HEK293 (cell line): ENCODE measurements at regions not wholly inside any gene's neighbourhood (a gene's known extent, or its start where the extent isn't known, plus 50 kb on each side); places are given as distances from the start of the nearest gene placed in this dataset.
A peak's percentile ranks its signal among the peaks of the same experiment; 100 is the strongest.

Experiments used
- CTCF ChIA-PET: fragments of 350-600 bp; formaldehyde crosslinking; extraction: SDS; loops from one replicate; lab custom pipeline; 2021; ENCODE audit warnings: antibody characterized with exemption; lab: Yijun Ruan, JAX
- POLR2A ChIA-PET: fragments of 300-600 bp; formaldehyde crosslinking; extraction: SDS; loops from one replicate; lab custom pipeline; 2020; ENCODE audit warnings: antibody characterized with exemption, inconsistent platforms; lab: Yijun Ruan, JAX
- H3K27ac ChIP-seq: fragments of 200-500 bp; sonication (Bioruptor generic); 2 replicates; pipeline ENCODE4 v1.5.1; 2014; ENCODE audit warnings: low read depth, low read length, control low read depth, inconsistent platforms; ENCODE audit errors: extremely low read depth
- H3K36me3 ChIP-seq, 2 experiments: fragments of 200-500 bp in 1 of 2; sonication (Bioruptor generic) in 1 of 2; 1 replicate in 1 of 2; 2 replicates in 1 of 2; pipeline ENCODE4 v1.5.1; 2014 to 2017; ENCODE audit warnings: inconsistent platforms in 2 of 2, low read length in 2 of 2; ENCODE audit not compliant: control insufficient read depth in 2 of 2, insufficient read depth in 1 of 2
- H3K4me1 ChIP-seq: fragments of 200-500 bp; sonication (Bioruptor generic); 2 replicates; pipeline ENCODE4 v1.5.1; 2014; ENCODE audit warnings: mild to moderate bottlenecking, low read length, inconsistent platforms; ENCODE audit not compliant: control insufficient read depth, insufficient read depth
- H3K4me3 ChIP-seq: 2 replicates; pipeline ENCODE4 v1.5.1; 2011; ENCODE audit warnings: low read depth, mild to moderate bottlenecking, control low read depth, low read length, moderate library complexity
- H3K9me3 ChIP-seq: fragments of 200-500 bp; sonication (Bioruptor generic); 2 replicates; pipeline ENCODE4 v1.5.1; 2014; ENCODE audit warnings: low read depth, low read length, inconsistent platforms; ENCODE audit not compliant: control insufficient read depth, insufficient read depth
- GFI1B ChIP-seq: fragments of 450-650 bp; formaldehyde crosslinking; IDR thresholded peaks from 2 replicates; pipeline ENCODE4 v1.5.1; 2016; ENCODE audit warnings: missing biosample characterization, missing genetic modification characterization
- KLF8 ChIP-seq: fragments of 450-650 bp; formaldehyde crosslinking; IDR thresholded peaks from 2 replicates; pipeline ENCODE4 v1.5.1; 2016; ENCODE audit warnings: missing biosample characterization, missing genetic modification characterization
- KLF9 ChIP-seq: fragments of 450-650 bp; formaldehyde crosslinking; IDR thresholded peaks from 2 replicates; pipeline ENCODE4 v1.5.1; 2016; ENCODE audit warnings: missing biosample characterization, missing genetic modification characterization, low read depth
- PRDM1 ChIP-seq: fragments of 450-650 bp; formaldehyde crosslinking; IDR thresholded peaks from 2 replicates; pipeline ENCODE4; 2016; ENCODE audit warnings: missing biosample characterization, missing genetic modification characterization
- SETDB1 ChIP-seq: IDR thresholded peaks from one replicate; pipeline ENCODE4 v1.6.1; 2017; ENCODE audit warnings: mild to moderate bottlenecking, low read length, moderate library complexity, mixed read lengths; ENCODE audit not compliant: insufficient read length
- TRIM28 ChIP-seq: IDR thresholded peaks from 2 replicates; pipeline ENCODE4 v1.6.1; 2011; ENCODE audit warnings: low read length, control low read depth, borderline replicate concordance
- YY1 ChIP-seq: fragments of 450-650 bp; formaldehyde crosslinking; IDR thresholded peaks from 2 replicates; pipeline ENCODE4 v1.5.1; 2018; ENCODE audit warnings: missing biosample characterization, missing genetic modification characterization
- ZNF221 ChIP-seq: fragments of 450-650 bp; formaldehyde crosslinking; IDR thresholded peaks from 2 replicates; pipeline ENCODE4 v1.5.1; 2017; ENCODE audit warnings: missing biosample characterization, missing genetic modification characterization, borderline replicate concordance
- ZNF239 ChIP-seq: fragments of 450-650 bp; formaldehyde crosslinking; IDR thresholded peaks from 2 replicates; pipeline ENCODE4 v1.5.1; 2016; ENCODE audit warnings: missing biosample characterization, missing genetic modification characterization
- ZNF335 ChIP-seq: fragments of 450-650 bp; formaldehyde crosslinking; conservative IDR thresholded peaks from 2 replicates; pipeline ENCODE4 v1.5.1; 2016; ENCODE audit warnings: missing biosample characterization, missing genetic modification characterization
- ZNF555 ChIP-seq: fragments of 450-650 bp; formaldehyde crosslinking; conservative IDR thresholded peaks from 2 replicates; pipeline ENCODE4 v1.5.1; 2017; ENCODE audit warnings: missing biosample characterization, mild to moderate bottlenecking, missing genetic modification characterization, inconsistent platforms
- ZNF585B ChIP-seq: fragments of 450-650 bp; formaldehyde crosslinking; IDR thresholded peaks from 2 replicates; pipeline ENCODE4 v1.5.1; 2016; ENCODE audit warnings: missing biosample characterization, missing genetic modification characterization
- ZNF701 ChIP-seq: fragments of 450-650 bp; formaldehyde crosslinking; IDR thresholded peaks from 2 replicates; pipeline ENCODE4 v1.5.1; 2016; ENCODE audit warnings: missing biosample characterization, missing genetic modification characterization
- ZNF776 ChIP-seq: fragments of 450-650 bp; formaldehyde crosslinking; IDR thresholded peaks from 2 replicates; pipeline ENCODE4 v1.5.0; 2017; ENCODE audit warnings: missing biosample characterization, missing genetic modification characterization, borderline replicate concordance
- ZNF837 ChIP-seq: fragments of 450-650 bp; formaldehyde crosslinking; IDR thresholded peaks from 2 replicates; pipeline ENCODE4 v1.5.1; 2016; ENCODE audit warnings: missing biosample characterization, missing genetic modification characterization
- ZSCAN23 ChIP-seq: fragments of 450-650 bp; formaldehyde crosslinking; IDR thresholded peaks from 2 replicates; pipeline ENCODE4 v1.5.1; 2016; ENCODE audit warnings: missing biosample characterization, missing genetic modification characterization
- TF ChIP-seq, protein P1 (sequence below): fragments of 450-650 bp; formaldehyde crosslinking; IDR thresholded peaks from 2 replicates; pipeline ENCODE4 v1.5.1; 2017; ENCODE audit warnings: missing biosample characterization, missing genetic modification characterization
- TF ChIP-seq, protein P2 (sequence below): fragments of 450-650 bp; formaldehyde crosslinking; IDR thresholded peaks from 2 replicates; pipeline ENCODE4 v1.5.1; 2016; ENCODE audit warnings: missing biosample characterization, missing genetic modification characterization
- TF ChIP-seq, protein P3 (sequence below): fragments of 450-650 bp; formaldehyde crosslinking; IDR thresholded peaks from 2 replicates; pipeline ENCODE4 v1.5.0; 2017; ENCODE audit warnings: missing biosample characterization, missing genetic modification characterization, borderline replicate concordance
- TF ChIP-seq, protein P4 (sequence below): fragments of 450-650 bp; formaldehyde crosslinking; IDR thresholded peaks from 2 replicates; pipeline ENCODE4 v1.5.1; 2016; ENCODE audit warnings: missing biosample characterization, missing genetic modification characterization
- TF ChIP-seq, protein P5 (sequence below): fragments of 450-650 bp; formaldehyde crosslinking; IDR thresholded peaks from 2 replicates; pipeline ENCODE4 v1.5.1; 2016; ENCODE audit warnings: missing biosample characterization, missing genetic modification characterization
- TF ChIP-seq, protein P6 (sequence below): fragments of 450-650 bp; formaldehyde crosslinking; IDR thresholded peaks from 2 replicates; pipeline ENCODE4 v1.5.1; 2017; ENCODE audit warnings: missing biosample characterization, missing genetic modification characterization
- TF ChIP-seq, protein P7 (sequence below): fragments of 450-650 bp; formaldehyde crosslinking; IDR thresholded peaks from 2 replicates; pipeline ENCODE4 v1.5.1; 2016; ENCODE audit warnings: missing biosample characterization, missing genetic modification characterization

DNA sequence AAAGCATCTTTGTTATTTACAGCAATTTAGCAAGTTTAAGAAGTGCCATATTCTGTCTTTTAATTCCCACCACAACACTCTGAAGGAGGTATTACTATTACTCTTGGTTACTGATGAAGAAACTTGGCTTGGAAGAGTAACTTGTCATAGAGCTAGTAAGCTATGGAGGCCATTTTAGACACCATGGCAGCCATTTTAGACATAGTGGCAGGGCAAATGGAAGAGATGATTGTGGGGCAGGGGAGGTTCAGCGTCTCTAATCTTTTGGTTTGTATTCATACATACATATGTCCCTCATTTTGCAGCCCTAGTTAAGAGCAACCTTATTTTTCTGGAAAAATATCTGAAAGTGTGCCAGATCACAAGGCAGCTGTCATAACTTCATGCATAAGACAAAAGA, 82.6 kb upstream of the SOX1 start:
- POLR2A ChIA-PET, result no interaction called here
- Histone ChIP-seq H3K9me3 (no peaks in the 10 kb centered on the region), H3K4me3 (no peak overlapping the region)
- 0 out of 2 replicates have a peak, but pooled peaks have one; percentile 48 for TF ChIP-seq YY1 (tag by site-specific recombination)
- TF ChIP-seq, protein P1, sequence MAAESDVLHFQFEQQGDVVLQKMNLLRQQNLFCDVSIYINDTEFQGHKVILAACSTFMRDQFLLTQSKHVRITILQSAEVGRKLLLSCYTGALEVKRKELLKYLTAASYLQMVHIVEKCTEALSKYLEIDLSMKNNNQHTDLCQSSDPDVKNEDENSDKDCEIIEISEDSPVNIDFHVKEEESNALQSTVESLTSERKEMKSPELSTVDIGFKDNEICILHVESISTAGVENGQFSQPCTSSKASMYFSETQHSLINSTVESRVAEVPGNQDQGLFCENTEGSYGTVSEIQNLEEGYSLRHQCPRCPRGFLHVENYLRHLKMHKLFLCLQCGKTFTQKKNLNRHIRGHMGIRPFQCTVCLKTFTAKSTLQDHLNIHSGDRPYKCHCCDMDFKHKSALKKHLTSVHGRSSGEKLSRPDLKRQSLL (tag by site-specific recombination), result no peak
- TF ChIP-seq, all 188 proteins: peak for 1
- Histone ChIP-seq H3K36me3 (no peaks in the 10 kb centered on the region), H3K4me1 (no peaks in the 10 kb centered on the region), H3K27ac (no peak overlapping the region)
- CTCF ChIA-PET, result no interaction called here

DNA sequence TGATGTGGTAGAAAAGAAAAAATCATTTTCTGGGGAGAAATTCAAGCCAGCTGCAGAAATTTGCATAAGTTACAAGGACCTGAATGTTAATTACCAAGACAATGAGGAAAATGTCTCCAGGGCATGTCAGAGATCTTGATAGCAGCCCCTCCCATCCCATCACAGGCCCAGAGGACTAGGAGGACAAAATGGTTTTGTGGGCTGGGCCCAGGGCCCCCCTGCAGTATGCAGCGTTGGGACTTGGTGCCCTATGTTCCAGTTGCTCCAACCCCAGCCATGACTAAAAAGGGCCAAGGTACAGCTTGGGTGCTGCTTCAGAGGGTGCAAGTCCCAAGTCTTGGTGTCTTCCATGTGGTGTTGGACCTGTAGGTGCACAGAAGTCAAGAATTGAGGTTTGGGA, 76.6 kb upstream of the SOX1 start:
- Histone ChIP-seq H3K27ac (no peak overlapping the region), H3K4me3 (no peak overlapping the region)
- POLR2A ChIA-PET, result no interaction called here

DNA sequence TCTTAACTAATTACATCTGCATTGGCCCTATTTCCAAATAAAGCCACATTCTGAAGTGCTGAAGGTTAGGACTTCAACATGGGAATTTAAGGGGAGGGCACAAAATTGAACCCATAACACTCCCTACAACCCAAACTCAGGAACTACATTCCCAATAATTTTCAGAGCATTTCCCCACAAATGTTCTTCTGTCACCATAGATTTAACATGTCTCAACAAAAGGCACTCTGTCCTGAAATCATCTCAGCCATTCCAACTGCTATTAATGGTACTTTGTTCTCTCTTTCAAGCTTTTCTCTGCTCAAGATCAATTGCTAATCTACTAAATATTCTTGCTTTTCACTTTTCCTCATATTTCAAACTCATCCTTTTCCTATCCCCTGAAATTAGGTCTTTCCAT, 74.0 kb upstream of the SOX1 start:
- H3K4me3 ChIP-seq, result no peak overlapping the region
- TF ChIP-seq, protein P2, sequence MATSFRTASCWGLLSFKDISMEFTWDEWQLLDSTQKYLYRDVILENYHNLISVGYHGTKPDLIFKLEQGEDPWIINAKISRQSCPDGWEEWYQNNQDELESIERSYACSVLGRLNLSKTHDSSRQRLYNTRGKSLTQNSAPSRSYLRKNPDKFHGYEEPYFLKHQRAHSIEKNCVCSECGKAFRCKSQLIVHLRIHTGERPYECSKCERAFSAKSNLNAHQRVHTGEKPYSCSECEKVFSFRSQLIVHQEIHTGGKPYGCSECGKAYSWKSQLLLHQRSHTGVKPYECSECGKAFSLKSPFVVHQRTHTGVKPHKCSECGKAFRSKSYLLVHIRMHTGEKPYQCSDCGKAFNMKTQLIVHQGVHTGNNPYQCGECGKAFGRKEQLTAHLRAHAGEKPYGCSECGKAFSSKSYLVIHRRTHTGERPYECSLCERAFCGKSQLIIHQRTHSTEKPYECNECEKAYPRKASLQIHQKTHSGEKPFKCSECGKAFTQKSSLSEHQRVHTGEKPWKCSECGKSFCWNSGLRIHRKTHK (tag by site-specific recombination), result no peak
- no peak for TF ChIP-seq ZNF555 (tag by site-specific recombination)
- no peak for TF ChIP-seq ZNF335
- no peak for TF ChIP-seq ZNF221
- TF ChIP-seq, protein P3, sequence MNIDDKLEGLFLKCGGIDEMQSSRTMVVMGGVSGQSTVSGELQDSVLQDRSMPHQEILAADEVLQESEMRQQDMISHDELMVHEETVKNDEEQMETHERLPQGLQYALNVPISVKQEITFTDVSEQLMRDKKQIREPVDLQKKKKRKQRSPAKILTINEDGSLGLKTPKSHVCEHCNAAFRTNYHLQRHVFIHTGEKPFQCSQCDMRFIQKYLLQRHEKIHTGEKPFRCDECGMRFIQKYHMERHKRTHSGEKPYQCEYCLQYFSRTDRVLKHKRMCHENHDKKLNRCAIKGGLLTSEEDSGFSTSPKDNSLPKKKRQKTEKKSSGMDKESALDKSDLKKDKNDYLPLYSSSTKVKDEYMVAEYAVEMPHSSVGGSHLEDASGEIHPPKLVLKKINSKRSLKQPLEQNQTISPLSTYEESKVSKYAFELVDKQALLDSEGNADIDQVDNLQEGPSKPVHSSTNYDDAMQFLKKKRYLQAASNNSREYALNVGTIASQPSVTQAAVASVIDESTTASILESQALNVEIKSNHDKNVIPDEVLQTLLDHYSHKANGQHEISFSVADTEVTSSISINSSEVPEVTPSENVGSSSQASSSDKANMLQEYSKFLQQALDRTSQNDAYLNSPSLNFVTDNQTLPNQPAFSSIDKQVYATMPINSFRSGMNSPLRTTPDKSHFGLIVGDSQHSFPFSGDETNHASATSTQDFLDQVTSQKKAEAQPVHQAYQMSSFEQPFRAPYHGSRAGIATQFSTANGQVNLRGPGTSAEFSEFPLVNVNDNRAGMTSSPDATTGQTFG (tag by site-specific recombination), result no peak
- TF ChIP-seq, protein P4, sequence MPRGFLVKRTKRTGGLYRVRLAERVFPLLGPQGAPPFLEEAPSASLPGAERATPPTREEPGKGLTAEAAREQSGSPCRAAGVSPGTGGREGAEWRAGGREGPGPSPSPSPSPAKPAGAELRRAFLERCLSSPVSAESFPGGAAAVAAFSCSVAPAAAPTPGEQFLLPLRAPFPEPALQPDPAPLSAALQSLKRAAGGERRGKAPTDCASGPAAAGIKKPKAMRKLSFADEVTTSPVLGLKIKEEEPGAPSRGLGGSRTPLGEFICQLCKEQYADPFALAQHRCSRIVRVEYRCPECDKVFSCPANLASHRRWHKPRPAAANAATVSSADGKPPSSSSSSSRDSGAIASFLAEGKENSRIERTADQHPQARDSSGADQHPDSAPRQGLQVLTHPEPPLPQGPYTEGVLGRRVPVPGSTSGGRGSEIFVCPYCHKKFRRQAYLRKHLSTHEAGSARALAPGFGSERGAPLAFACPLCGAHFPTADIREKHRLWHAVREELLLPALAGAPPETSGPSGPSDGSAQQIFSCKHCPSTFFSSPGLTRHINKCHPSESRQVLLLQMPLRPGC (tag by site-specific recombination), result no peak
- TF ChIP-seq, protein P5, sequence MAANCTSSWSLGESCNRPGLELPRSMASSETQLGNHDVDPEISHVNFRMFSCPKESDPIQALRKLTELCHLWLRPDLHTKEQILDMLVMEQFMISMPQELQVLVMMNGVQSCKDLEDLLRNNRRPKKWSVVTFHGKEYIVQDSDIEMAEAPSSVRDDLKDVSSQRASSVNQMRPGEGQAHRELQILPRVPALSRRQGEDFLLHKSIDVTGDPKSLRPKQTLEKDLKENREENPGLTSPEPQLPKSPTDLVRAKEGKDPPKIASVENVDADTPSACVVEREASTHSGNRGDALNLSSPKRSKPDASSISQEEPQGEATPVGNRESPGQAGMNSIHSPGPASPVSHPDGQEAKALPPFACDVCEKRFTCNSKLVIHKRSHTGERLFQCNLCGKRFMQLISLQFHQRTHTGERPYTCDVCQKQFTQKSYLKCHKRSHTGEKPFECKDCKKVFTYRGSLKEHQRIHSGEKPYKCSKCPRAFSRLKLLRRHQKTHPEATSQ, result no peak
- no peak for TF ChIP-seq KLF9 (tag by site-specific recombination)
- TF ChIP-seq, protein P6, sequence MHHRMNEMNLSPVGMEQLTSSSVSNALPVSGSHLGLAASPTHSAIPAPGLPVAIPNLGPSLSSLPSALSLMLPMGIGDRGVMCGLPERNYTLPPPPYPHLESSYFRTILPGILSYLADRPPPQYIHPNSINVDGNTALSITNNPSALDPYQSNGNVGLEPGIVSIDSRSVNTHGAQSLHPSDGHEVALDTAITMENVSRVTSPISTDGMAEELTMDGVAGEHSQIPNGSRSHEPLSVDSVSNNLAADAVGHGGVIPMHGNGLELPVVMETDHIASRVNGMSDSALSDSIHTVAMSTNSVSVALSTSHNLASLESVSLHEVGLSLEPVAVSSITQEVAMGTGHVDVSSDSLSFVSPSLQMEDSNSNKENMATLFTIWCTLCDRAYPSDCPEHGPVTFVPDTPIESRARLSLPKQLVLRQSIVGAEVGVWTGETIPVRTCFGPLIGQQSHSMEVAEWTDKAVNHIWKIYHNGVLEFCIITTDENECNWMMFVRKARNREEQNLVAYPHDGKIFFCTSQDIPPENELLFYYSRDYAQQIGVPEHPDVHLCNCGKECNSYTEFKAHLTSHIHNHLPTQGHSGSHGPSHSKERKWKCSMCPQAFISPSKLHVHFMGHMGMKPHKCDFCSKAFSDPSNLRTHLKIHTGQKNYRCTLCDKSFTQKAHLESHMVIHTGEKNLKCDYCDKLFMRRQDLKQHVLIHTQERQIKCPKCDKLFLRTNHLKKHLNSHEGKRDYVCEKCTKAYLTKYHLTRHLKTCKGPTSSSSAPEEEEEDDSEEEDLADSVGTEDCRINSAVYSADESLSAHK (tag by site-specific recombination), result no peak
- no peak for TF ChIP-seq ZSCAN23 (tag by site-specific recombination)
- TF ChIP-seq PRDM1 (tag by site-specific recombination), result no peak
- TF ChIP-seq, all 188 proteins: peak for 0
- Histone ChIP-seq H3K9me3 (no peaks in the 10 kb centered on the region), H3K27ac (no peak overlapping the region), H3K4me1 (no peaks in the 10 kb centered on the region), H3K36me3 (no peaks in the 10 kb centered on the region)
- CTCF ChIA-PET, result no interaction called here
- POLR2A ChIA-PET, result no interaction called here

More for the DNA sequence above, 76.6 kb upstream of the SOX1 start:
- peak; percentile 88 for TF ChIP-seq SETDB1
- no peak for TF ChIP-seq ZNF776 (tag by site-specific recombination)
- TF ChIP-seq, protein P7, sequence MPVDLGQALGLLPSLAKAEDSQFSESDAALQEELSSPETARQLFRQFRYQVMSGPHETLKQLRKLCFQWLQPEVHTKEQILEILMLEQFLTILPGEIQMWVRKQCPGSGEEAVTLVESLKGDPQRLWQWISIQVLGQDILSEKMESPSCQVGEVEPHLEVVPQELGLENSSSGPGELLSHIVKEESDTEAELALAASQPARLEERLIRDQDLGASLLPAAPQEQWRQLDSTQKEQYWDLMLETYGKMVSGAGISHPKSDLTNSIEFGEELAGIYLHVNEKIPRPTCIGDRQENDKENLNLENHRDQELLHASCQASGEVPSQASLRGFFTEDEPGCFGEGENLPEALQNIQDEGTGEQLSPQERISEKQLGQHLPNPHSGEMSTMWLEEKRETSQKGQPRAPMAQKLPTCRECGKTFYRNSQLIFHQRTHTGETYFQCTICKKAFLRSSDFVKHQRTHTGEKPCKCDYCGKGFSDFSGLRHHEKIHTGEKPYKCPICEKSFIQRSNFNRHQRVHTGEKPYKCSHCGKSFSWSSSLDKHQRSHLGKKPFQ, result no peak
- TF ChIP-seq ZNF585B (tag by site-specific recombination), result peak; percentile 98
- TF ChIP-seq ZNF837, result no peak
- TF ChIP-seq KLF8 (tag by site-specific recombination), result no peak
- no peak for TF ChIP-seq ZNF701 (tag by site-specific recombination)
- no peak for TF ChIP-seq ZNF239 (tag by site-specific recombination)
- peak; percentile 89; the same call in 1 of the 2 replicates for TF ChIP-seq TRIM28
- no peak for TF ChIP-seq GFI1B
- Histone ChIP-seq H3K4me1 (no peaks in the 10 kb centered on the region), H3K36me3 (no peaks in the 10 kb centered on the region), H3K9me3 (no peaks in the 10 kb centered on the region)
- CTCF ChIA-PET, result no interaction called here
